ENCODE measurements at regions not wholly inside any gene's neighbourhood (a gene's known extent, or its start where the extent isn't known, plus 50 kb on each side); places are given as distances from the start of the nearest gene placed in this dataset.
"Not testable (repeated sequence)": the region's sequence is repeated elsewhere in the genome, so short reads cannot be mapped to it uniquely, and the experiment has no call there.

DNA sequence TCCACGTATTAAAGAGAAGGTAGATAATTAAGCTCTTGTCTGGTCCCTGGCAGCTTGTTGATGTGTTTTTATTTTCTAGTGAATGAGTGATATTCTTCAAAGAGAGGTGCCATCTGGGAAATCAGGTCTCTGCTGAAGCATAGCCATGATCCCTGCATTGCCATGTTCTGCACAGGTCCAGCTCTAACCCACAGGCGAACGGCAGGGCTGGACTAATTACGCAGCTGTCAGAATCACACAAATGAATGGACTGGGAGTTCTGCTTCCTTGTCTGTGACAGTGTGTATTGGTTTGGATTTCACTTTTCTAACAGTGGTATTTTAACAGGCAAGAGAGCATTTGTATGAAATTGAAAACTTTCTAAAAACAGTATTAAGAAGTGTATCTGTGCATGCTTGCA lies 235.6 kb downstream of the FAT3 start:
- H3K27ac ChIP-seq (ENCODE audit: low read depth in 1 of 2, low read length in 1 of 2): no peak overlapping the region
- TF ChIP-seq, protein P1, sequence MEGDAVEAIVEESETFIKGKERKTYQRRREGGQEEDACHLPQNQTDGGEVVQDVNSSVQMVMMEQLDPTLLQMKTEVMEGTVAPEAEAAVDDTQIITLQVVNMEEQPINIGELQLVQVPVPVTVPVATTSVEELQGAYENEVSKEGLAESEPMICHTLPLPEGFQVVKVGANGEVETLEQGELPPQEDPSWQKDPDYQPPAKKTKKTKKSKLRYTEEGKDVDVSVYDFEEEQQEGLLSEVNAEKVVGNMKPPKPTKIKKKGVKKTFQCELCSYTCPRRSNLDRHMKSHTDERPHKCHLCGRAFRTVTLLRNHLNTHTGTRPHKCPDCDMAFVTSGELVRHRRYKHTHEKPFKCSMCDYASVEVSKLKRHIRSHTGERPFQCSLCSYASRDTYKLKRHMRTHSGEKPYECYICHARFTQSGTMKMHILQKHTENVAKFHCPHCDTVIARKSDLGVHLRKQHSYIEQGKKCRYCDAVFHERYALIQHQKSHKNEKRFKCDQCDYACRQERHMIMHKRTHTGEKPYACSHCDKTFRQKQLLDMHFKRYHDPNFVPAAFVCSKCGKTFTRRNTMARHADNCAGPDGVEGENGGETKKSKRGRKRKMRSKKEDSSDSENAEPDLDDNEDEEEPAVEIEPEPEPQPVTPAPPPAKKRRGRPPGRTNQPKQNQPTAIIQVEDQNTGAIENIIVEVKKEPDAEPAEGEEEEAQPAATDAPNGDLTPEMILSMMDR (IDR thresholded peaks at IDR 0.05; ENCODE audit: control extremely low read depth, extremely low read depth): no peak
- 81 to 82% methylated on average over 4 of the region's 4 CpGs for WGBS, 2 donors

DNA sequence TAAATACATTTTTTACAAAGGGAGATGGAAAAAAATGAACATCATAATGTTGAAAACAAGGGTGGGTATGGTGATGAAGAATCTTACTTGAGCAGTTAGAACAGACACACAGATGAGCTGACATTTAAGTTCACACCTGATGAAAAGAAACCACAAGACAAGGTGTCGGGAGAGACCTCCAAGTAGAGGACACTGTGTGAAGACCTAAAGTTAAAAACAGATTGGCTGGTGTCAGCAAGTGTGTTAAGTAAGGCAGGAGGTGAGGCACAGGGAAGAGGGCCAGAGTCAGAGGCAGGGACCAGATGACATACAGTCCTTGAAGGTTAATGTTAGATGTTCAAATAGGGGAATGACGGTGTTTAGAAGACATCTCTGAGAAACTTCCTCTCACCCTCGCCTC lies 236.8 kb downstream of the FAT3 start:
- no peaks in the 10 kb centered on the region for H3K36me3 ChIP-seq (ENCODE audit: control insufficient read depth in 4 of 4, insufficient read depth in 4 of 4, low read length in 4 of 4)
- WGBS, 2 donors: 86 to 90% methylated on average over 3 of the region's 3 CpGs
- DNase-seq (no peak), ATAC-seq (ENCODE audit: insufficient read depth, low FRiP score) (no peak)
- peaks cover 0 to 2% (median 0%) of the 10 kb centered on the region in 4 donors for H3K9me3 ChIP-seq (ENCODE audit: control insufficient read depth in 4 of 4, insufficient read depth in 3 of 4, low read length in 3 of 4)
- no peak overlapping the region for H3K27ac ChIP-seq (ENCODE audit: low read depth in 1 of 2, low read length in 1 of 2)
- TF ChIP-seq, protein P1 (IDR thresholded peaks at IDR 0.05; ENCODE audit: control extremely low read depth, extremely low read depth): no peak
- no peak overlapping the region for H3K4me3 ChIP-seq
- no peak overlapping the region for H3K9ac ChIP-seq (ENCODE audit: insufficient read depth in 1 of 2, low read length in 2 of 2)
- no peaks in the 10 kb centered on the region for H3K27me3 ChIP-seq (ENCODE audit: control insufficient read depth in 3 of 3, insufficient read depth in 3 of 3, low read length in 2 of 3)
- peaks cover 0 to 14% (median 0%) of the 10 kb centered on the region in 5 donors for H3K4me1 ChIP-seq (ENCODE audit: control insufficient read depth in 5 of 5, insufficient read depth in 5 of 5, low read length in 5 of 5)

More for the DNA sequence above, 235.6 kb downstream of the FAT3 start:
- Histone ChIP-seq H3K27me3 (ENCODE audit: control insufficient read depth in 3 of 3, insufficient read depth in 3 of 3, low read length in 2 of 3) (no peaks in the 10 kb centered on the region), H3K9me3 (ENCODE audit: control insufficient read depth in 4 of 4, insufficient read depth in 3 of 4, low read length in 3 of 4) (peaks cover 0 to 2% (median 0%) of the 10 kb centered on the region in 4 donors), H3K4me3 (no peak overlapping the region), H3K4me1 (ENCODE audit: control insufficient read depth in 5 of 5, insufficient read depth in 5 of 5, low read length in 5 of 5) (peaks cover 0 to 14% (median 0%) of the 10 kb centered on the region in 5 donors), H3K9ac (ENCODE audit: insufficient read depth in 1 of 2, low read length in 2 of 2) (no peak overlapping the region), H3K36me3 (ENCODE audit: control insufficient read depth in 4 of 4, insufficient read depth in 4 of 4, low read length in 4 of 4) (no peaks in the 10 kb centered on the region)
- ATAC-seq (ENCODE audit: insufficient read depth, low FRiP score) (no peak), DNase-seq (no peak)

- Histone ChIP-seq H3K4me3 (no peak overlapping the region), H3K4me1 (ENCODE audit: control insufficient read depth in 5 of 5, insufficient read depth in 5 of 5, low read length in 5 of 5) (peaks cover 0 to 14% (median 0%) of the 10 kb centered on the region in 5 donors), H3K36me3 (ENCODE audit: control insufficient read depth in 4 of 4, insufficient read depth in 4 of 4, low read length in 4 of 4) (no peaks in the 10 kb centered on the region), H3K27me3 (ENCODE audit: control insufficient read depth in 3 of 3, insufficient read depth in 3 of 3, low read length in 2 of 3) (no peaks in the 10 kb centered on the region), H3K9me3 (ENCODE audit: control insufficient read depth in 4 of 4, insufficient read depth in 3 of 4, low read length in 3 of 4) (no peaks in the 10 kb centered on the region), H3K27ac (ENCODE audit: low read depth in 1 of 2, low read length in 1 of 2) (no peak overlapping the region), H3K9ac (ENCODE audit: insufficient read depth in 1 of 2, low read length in 2 of 2) (no peak overlapping the region)
- WGBS, 2 donors: 40 to 68% methylated on average over 1 of the region's 1 CpG
- TF ChIP-seq, protein P1 (IDR thresholded peaks at IDR 0.05; ENCODE audit: control extremely low read depth, extremely low read depth): no peak
- peak; percentile 32 to 72 (median 55) for DNase-seq
- ATAC-seq (ENCODE audit: insufficient read depth, low FRiP score): no peak
These were observed 238.2 kb downstream of the FAT3 start for GRCh38 chr11:92462821-92463220.

- WGBS, 2 donors: 58 to 71% methylated on average over 6 of the region's 6 CpGs
- Histone ChIP-seq H3K36me3 (ENCODE audit: control insufficient read depth in 4 of 4, insufficient read depth in 4 of 4, low read length in 4 of 4) (no peaks in the 10 kb centered on the region), H3K27me3 (ENCODE audit: control insufficient read depth in 3 of 3, insufficient read depth in 3 of 3, low read length in 2 of 3) (no peaks in the 10 kb centered on the region), H3K9me3 (ENCODE audit: control insufficient read depth in 4 of 4, insufficient read depth in 3 of 4, low read length in 3 of 4) (no peaks in the 10 kb centered on the region), H3K4me1 (ENCODE audit: control insufficient read depth in 5 of 5, insufficient read depth in 5 of 5, low read length in 5 of 5) (peaks cover 0 to 14% (median 0%) of the 10 kb centered on the region in 5 donors), H3K27ac (ENCODE audit: low read depth in 1 of 2, low read length in 1 of 2) (no peak overlapping the region), H3K9ac (ENCODE audit: insufficient read depth in 1 of 2, low read length in 2 of 2) (no peak overlapping the region), H3K4me3 (no peak overlapping the region)
- peak in 2 of 3 donors; percentile 7 to 21 for DNase-seq
- TF ChIP-seq, protein P1 (IDR thresholded peaks at IDR 0.05; ENCODE audit: control extremely low read depth, extremely low read depth): no peak
- ATAC-seq (ENCODE audit: insufficient read depth, low FRiP score): no peak
These were observed 240.2 kb downstream of the FAT3 start for GRCh38 chr11:92464822-92465221.

GRCh38 chr11:92465410-92465809 lies 240.8 kb downstream of the FAT3 start:
- not testable (repeated sequence) for ATAC-seq (ENCODE audit: insufficient read depth, low FRiP score); H3K36me3 ChIP-seq (ENCODE audit: control insufficient read depth in 4 of 4, insufficient read depth in 4 of 4, low read length in 4 of 4); H3K27me3 ChIP-seq (ENCODE audit: control insufficient read depth in 3 of 3, insufficient read depth in 3 of 3, low read length in 2 of 3); H3K27ac ChIP-seq (ENCODE audit: low read depth in 1 of 2, low read length in 1 of 2); H3K9ac ChIP-seq (ENCODE audit: insufficient read depth in 1 of 2, low read length in 2 of 2); DNase-seq; H3K9me3 ChIP-seq (ENCODE audit: control insufficient read depth in 4 of 4, insufficient read depth in 3 of 4, low read length in 3 of 4); H3K4me3 ChIP-seq
- 92 to 98% methylated on average over 2 of the region's 3 CpGs for WGBS, 2 donors
- peaks cover 0 to 14% (median 0%) of the 10 kb centered on the region in 5 donors for H3K4me1 ChIP-seq (ENCODE audit: control insufficient read depth in 5 of 5, insufficient read depth in 5 of 5, low read length in 5 of 5)

Measured in lung (tissue), 11 donors.